HG03575 (cell line): ENCODE measurements at regions not wholly inside any gene's neighbourhood (a gene's known extent, or its start where the extent isn't known, plus 50 kb on each side); places are given as distances from the start of the nearest gene placed in this dataset.
"Not testable (repeated sequence)": the region's sequence is repeated elsewhere in the genome, so short reads cannot be mapped to it uniquely, and the experiment has no call there.

ENCODE experiments used
- ATAC-seq: cut with Tn5 transposase; IDR thresholded peaks from one replicate; pipeline ENCODE4 v1.9.1; 2021; ENCODE audit not compliant: unreplicated experiment, insufficient number of reproducible peaks, low FRiP score; ENCODE audit errors: extremely low read depth

- no peak for ATAC-seq
Observed at GRCh38 chr7:19915596-19915995, 142.2 kb upstream of the TMEM196 start.

- ATAC-seq, result no peak
Observed at GRCh38 chr7:19914866-19915265, 141.4 kb upstream of the TMEM196 start.

DNA sequence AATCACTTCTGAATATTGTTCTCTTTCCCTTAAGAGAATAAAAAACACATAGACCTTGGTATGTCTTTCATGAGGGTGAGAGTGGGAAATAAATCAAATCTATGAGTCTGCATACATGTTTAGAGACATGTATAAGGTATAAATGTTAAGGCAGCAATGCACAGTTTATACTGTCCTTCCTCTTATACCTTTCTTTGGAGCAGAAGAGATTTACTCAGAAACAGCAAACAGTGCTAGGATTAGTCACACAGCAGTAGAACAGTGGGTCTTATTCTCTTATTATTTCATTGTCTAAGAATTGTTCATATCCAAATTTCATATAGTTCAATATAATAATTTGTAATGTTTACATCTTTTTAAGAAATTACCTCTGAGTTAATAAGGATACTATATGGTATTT, 126.7 kb upstream of the TMEM196 start:
- no peak for ATAC-seq

GRCh38 chr7:19899529-19899928, 126.1 kb upstream of the TMEM196 start:
- ATAC-seq, result no peak

DNA sequence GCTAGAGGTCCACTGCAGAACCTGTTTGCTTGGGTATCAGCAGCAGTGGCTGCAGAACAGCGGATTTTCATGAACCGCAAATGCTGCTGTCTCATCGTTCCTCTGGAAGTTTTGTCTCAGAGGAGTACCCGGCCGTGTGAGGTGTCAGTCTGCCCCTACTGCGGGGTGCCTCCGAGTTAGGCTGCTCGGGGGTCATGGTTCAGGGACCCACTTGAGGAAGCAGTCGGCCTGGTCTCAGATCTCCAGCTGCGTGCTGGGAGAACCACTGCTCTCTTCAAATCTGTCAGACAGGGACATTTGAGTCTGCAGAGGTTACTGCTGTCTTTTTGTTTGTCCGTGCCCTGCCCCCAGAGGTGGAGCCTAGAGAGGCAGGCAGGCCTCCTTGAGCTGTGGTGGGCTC, 109.5 kb upstream of the TMEM196 start:
- not testable (repeated sequence) for ATAC-seq

DNA sequence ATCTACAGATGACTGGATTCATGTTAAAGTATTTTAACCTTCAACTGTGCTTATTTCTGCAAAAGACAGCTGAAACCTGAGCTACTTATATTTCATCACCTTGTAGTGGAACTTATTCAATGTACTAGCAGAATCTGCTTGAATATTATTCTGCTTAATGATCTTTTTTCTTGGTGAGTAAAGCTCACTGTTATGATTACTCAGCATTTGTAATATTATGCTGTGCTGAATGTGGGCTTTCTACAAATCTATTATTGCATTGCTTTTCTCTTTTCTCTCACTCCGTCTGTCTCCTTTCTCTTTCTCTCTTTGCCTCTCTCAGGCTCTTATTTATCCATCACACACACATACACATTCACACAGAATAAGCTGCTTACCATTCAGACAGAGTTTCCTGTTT, 98.7 kb upstream of the TMEM196 start:
- no peak for ATAC-seq

DNA sequence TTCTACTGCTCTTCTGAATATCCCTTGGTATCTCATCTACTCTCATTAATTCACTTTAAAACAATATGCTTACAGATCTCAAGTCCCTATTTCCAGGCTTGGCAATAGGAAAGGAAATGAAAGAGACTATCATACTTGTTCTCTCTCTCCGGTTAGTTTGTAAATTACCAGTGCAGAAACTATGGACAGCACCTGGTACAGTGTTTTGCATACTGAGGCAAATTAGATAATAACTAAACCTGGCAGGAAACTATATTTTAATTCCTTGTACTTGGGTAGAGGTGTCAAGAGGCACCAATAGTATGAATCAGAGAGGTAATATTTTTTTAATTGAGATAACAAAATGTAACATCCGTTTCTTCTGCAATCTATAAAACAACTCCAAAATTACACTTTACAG, 97.7 kb upstream of the TMEM196 start:
- ATAC-seq, result no peak

- no peak for ATAC-seq
Observed at GRCh38 chr7:19869979-19870378, 96.6 kb upstream of the TMEM196 start.

GRCh38 chr7:19853261-19853832, 79.9 kb upstream of the TMEM196 start:
- no peak for ATAC-seq

GRCh38 chr7:19852192-19852591, 78.8 kb upstream of the TMEM196 start:
- ATAC-seq, result no peak

DNA sequence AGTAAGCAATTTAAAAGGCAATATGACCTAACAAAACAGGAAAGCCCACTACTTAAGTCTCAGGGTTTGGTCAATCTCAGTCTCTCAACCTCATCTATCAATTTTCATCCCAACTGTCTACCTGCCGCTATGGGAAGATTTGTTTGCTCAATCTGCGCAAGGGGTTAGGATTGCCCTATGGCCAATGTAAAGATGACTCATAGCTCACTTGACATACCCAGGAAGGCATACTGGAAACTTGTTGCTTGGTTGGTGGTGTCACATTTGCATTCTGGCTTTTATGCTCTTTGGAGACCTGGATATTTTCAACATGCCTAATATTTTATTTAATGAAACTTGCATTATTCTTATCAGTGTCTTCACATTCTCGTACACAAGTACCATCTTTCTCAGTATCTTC, 78.1 kb upstream of the TMEM196 start:
- ATAC-seq, result no peak

DNA sequence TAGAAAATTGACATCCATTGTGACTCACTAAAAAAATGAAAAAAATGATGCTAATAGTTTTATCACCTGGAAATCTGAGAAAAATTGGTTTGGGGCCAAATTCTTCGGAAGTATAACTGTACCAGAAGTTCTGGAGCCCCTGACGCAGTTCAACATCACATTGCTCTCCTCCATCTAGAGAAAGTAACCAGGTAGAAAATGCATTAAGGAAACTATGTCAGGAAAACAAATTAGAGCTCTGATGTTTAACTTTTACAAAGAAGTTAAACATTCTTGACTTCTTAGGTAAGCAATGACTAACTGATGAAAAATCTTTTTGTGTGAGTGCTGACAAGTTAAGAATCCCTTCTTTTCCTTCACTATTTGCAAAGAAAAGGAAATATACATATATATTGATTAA, 61.1 kb upstream of the TMEM196 start:
- no peak for ATAC-seq

- ATAC-seq, result no peak
Observed at GRCh38 chr7:19830604-19831003, 57.2 kb upstream of the TMEM196 start.
